ENCODE measurements at regions not wholly inside any gene's neighbourhood (a gene's known extent, or its start where the extent isn't known, plus 50 kb on each side); places are given as distances from the start of the nearest gene placed in this dataset.

GRCh38 chr10:94143261-94143660 lies 149.5 kb downstream of the PLCE1 start:
- Mint-ChIP-seq H3K27me3 (ENCODE audit: unreplicated experiment) (no peaks in the 10 kb centered on the region), H3K36me3 (ENCODE audit: unreplicated experiment) (no peaks in the 10 kb centered on the region)
- no peak for DNase-seq (ENCODE audit: extremely low spot score, unreplicated experiment)

GRCh38 chr10:94146313-94146712 lies 152.6 kb downstream of the PLCE1 start:
- no peak overlapping the region for H3K27ac Mint-ChIP-seq (ENCODE audit: unreplicated experiment)

More at GRCh38 chr10:94143261-94143660, 149.5 kb downstream of the PLCE1 start:
- Mint-ChIP-seq H3K4me3 (ENCODE audit: unreplicated experiment) (no peak overlapping the region), H3K4me1 (ENCODE audit: unreplicated experiment) (peaks cover 29% of the 10 kb centered on the region), H3K27ac (ENCODE audit: unreplicated experiment) (no peak overlapping the region), H3K9me3 (ENCODE audit: unreplicated experiment) (peaks cover 5% of the 10 kb centered on the region)
- TF ChIP-seq, protein P1, sequence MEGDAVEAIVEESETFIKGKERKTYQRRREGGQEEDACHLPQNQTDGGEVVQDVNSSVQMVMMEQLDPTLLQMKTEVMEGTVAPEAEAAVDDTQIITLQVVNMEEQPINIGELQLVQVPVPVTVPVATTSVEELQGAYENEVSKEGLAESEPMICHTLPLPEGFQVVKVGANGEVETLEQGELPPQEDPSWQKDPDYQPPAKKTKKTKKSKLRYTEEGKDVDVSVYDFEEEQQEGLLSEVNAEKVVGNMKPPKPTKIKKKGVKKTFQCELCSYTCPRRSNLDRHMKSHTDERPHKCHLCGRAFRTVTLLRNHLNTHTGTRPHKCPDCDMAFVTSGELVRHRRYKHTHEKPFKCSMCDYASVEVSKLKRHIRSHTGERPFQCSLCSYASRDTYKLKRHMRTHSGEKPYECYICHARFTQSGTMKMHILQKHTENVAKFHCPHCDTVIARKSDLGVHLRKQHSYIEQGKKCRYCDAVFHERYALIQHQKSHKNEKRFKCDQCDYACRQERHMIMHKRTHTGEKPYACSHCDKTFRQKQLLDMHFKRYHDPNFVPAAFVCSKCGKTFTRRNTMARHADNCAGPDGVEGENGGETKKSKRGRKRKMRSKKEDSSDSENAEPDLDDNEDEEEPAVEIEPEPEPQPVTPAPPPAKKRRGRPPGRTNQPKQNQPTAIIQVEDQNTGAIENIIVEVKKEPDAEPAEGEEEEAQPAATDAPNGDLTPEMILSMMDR (IDR thresholded peaks at IDR 0.05), result no peak

DNA sequence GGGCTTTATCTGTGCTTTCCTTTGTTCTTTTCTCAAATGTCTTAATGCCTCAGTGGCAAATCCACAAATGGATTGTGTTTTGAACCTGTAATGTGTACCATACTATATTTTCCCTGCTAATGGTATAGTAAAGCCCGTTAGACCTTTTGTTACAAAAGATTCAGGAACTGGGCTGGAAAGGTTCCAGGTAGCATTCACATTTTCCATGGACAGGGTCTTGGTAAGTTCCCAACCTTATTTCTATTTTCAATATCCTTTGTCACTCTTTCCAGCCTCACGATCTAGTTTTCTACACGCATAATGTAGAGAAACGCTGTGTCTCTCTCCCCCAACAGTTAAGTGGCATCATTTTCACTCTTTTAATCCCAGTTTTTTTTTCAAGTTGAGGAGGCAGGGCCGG lies 153.0 kb downstream of the PLCE1 start:
- TF ChIP-seq, protein P1 (IDR thresholded peaks at IDR 0.05), result no peak
- Mint-ChIP-seq H3K27ac (ENCODE audit: unreplicated experiment) (no peak overlapping the region), H3K9me3 (ENCODE audit: unreplicated experiment) (peaks cover 5% of the 10 kb centered on the region), H3K4me3 (ENCODE audit: unreplicated experiment) (no peak overlapping the region), H3K4me1 (ENCODE audit: unreplicated experiment) (peaks cover 17% of the 10 kb centered on the region), H3K36me3 (ENCODE audit: unreplicated experiment) (peaks cover 1% of the 10 kb centered on the region), H3K27me3 (ENCODE audit: unreplicated experiment) (no peaks in the 10 kb centered on the region)
- DNase-seq (ENCODE audit: extremely low spot score, unreplicated experiment), result no peak

More at GRCh38 chr10:94146313-94146712, 152.6 kb downstream of the PLCE1 start:
- Mint-ChIP-seq H3K36me3 (ENCODE audit: unreplicated experiment) (peaks cover 1% of the 10 kb centered on the region), H3K4me1 (ENCODE audit: unreplicated experiment) (peaks cover 17% of the 10 kb centered on the region), H3K9me3 (ENCODE audit: unreplicated experiment) (peaks cover 5% of the 10 kb centered on the region), H3K4me3 (ENCODE audit: unreplicated experiment) (no peak overlapping the region), H3K27me3 (ENCODE audit: unreplicated experiment) (no peaks in the 10 kb centered on the region)
- DNase-seq (ENCODE audit: extremely low spot score, unreplicated experiment), result no peak
- TF ChIP-seq, protein P1 (IDR thresholded peaks at IDR 0.05), result no peak

GRCh38 chr10:94149702-94150101 lies 156.0 kb downstream of the PLCE1 start:
- TF ChIP-seq, protein P1 (IDR thresholded peaks at IDR 0.05), result no peak
- Mint-ChIP-seq H3K9me3 (ENCODE audit: unreplicated experiment) (peaks cover 5% of the 10 kb centered on the region), H3K36me3 (ENCODE audit: unreplicated experiment) (peaks cover 3% of the 10 kb centered on the region), H3K27ac (ENCODE audit: unreplicated experiment) (no peak overlapping the region), H3K4me3 (ENCODE audit: unreplicated experiment) (no peak overlapping the region), H3K4me1 (ENCODE audit: unreplicated experiment) (no peaks in the 10 kb centered on the region), H3K27me3 (ENCODE audit: unreplicated experiment) (no peaks in the 10 kb centered on the region)
- DNase-seq (ENCODE audit: extremely low spot score, unreplicated experiment), result no peak

GRCh38 chr10:94150541-94151184 lies 156.9 kb downstream of the PLCE1 start:
- DNase-seq (ENCODE audit: extremely low spot score, unreplicated experiment), result no peak
- H3K27me3 Mint-ChIP-seq (ENCODE audit: unreplicated experiment), result no peaks in the 10 kb centered on the region
- peaks cover 5% of the 10 kb centered on the region for H3K9me3 Mint-ChIP-seq (ENCODE audit: unreplicated experiment)

More at GRCh38 chr10:94150541-94151184, 156.9 kb downstream of the PLCE1 start:
- H3K36me3 Mint-ChIP-seq (ENCODE audit: unreplicated experiment), result peaks cover 3% of the 10 kb centered on the region
- H3K27ac Mint-ChIP-seq (ENCODE audit: unreplicated experiment), result no peak overlapping the region
- TF ChIP-seq, protein P1 (IDR thresholded peaks at IDR 0.05), result no peak
- peaks cover 3% of the 10 kb centered on the region for H3K4me1 Mint-ChIP-seq (ENCODE audit: unreplicated experiment)
- H3K4me3 Mint-ChIP-seq (ENCODE audit: unreplicated experiment), result no peak overlapping the region
